OCI-LY7 (cell line): ENCODE measurements at regions not wholly inside any gene's neighbourhood (a gene's known extent, or its start where the extent isn't known, plus 50 kb on each side); places are given as distances from the start of the nearest gene placed in this dataset.

ENCODE experiments used
- BruUV-seq: library from RNA; stranded (reverse); fragments of 400-500 nt; replicated peaks from 2 replicates; lab custom pipeline; 2021; lab: Mats Ljungman, UMichigan
- CTCF ChIA-PET: fragments of 300-600 bp; sonication (Branson Sonifier 250); formaldehyde crosslinking; loops from one replicate; lab custom pipeline; 2022; ENCODE audit warnings: antibody characterized with exemption; ENCODE audit not compliant: unreplicated experiment; lab: Charles Lee
- POLR2A ChIA-PET: fragments of 300-600 bp; sonication (Branson Sonifier 250); formaldehyde crosslinking; loops from one replicate; lab custom pipeline; 2022; ENCODE audit warnings: antibody characterized with exemption; lab: Charles Lee
- DNase-seq: peaks from one replicate; pipeline ENCODE4 v3.0.0-alpha.2; 2015; ENCODE audit warnings: low spot score
- H2AFZ ChIP-seq: fragments of 200-600 bp; sonication (generic), shearing (Covaris generic); 2 replicates; pipeline ENCODE4 v1.6.1; 2014; ENCODE audit warnings: mild to moderate bottlenecking, antibody characterized with exemption, low read length, moderate library complexity
- H3K27ac ChIP-seq: fragments of 200-600 bp; sonication (generic); 2 replicates; pipeline ENCODE4 v1.5.1; 2014; ENCODE audit warnings: mixed run types, low read depth, mild to moderate bottlenecking, moderate library complexity, low read length, inconsistent platforms; ENCODE audit not compliant: poor library complexity, severe bottlenecking
- H3K36me3 ChIP-seq: fragments of 200-600 bp; sonication (generic); 2 replicates; pipeline ENCODE4 v1.6.1; 2014; ENCODE audit warnings: mild to moderate bottlenecking, antibody characterized with exemption, low read length, moderate library complexity, mixed read lengths; ENCODE audit not compliant: insufficient read depth
- H3K4me1 ChIP-seq: fragments of 200-600 bp; sonication (generic); 2 replicates; pipeline ENCODE4 v1.5.1; 2014; ENCODE audit warnings: mild to moderate bottlenecking, low read length; ENCODE audit not compliant: insufficient read depth, poor library complexity, severe bottlenecking
- H3K4me2 ChIP-seq: fragments of 200-600 bp; sonication (generic); 2 replicates; pipeline ENCODE4 v1.6.1; 2014; ENCODE audit warnings: mild to moderate bottlenecking, low read length
- H3K4me3 ChIP-seq: fragments of 200-600 bp; sonication (generic); 2 replicates; pipeline ENCODE4 v1.5.1; 2014; ENCODE audit warnings: mild to moderate bottlenecking, low read depth, low read length; ENCODE audit not compliant: poor library complexity, severe bottlenecking
- H3K79me2 ChIP-seq: fragments of 200-600 bp; sonication (generic); 2 replicates; pipeline ENCODE4 v1.6.1; 2016; ENCODE audit warnings: low read depth, mild to moderate bottlenecking, low read length, moderate library complexity, mixed read lengths; ENCODE audit not compliant: insufficient read depth
- H3K9me2 ChIP-seq: fragments of 200-600 bp; sonication (generic); 2 replicates; pipeline ENCODE4 v1.6.1; 2016; ENCODE audit warnings: mild to moderate bottlenecking, low read length, mixed read lengths; ENCODE audit not compliant: insufficient read depth
- H3K9me3 ChIP-seq: fragments of 200-600 bp; sonication (generic); 2 replicates; pipeline ENCODE4 v1.6.1; 2014; ENCODE audit warnings: mild to moderate bottlenecking, mixed run types, low read length, mixed read lengths
- H4K20me1 ChIP-seq: fragments of 200-600 bp; sonication (generic); 2 replicates; pipeline ENCODE4 v1.6.1; 2014; ENCODE audit warnings: mild to moderate bottlenecking, antibody characterized with exemption, low read length, moderate library complexity, mixed read lengths; ENCODE audit not compliant: insufficient read depth
- CTCF ChIP-seq: fragments of 200-600 bp; sonication (generic); conservative IDR thresholded peaks from 2 replicates; pipeline ENCODE4 v1.5.1; 2014; ENCODE audit warnings: mild to moderate bottlenecking, antibody characterized with exemption, low read length, moderate library complexity, mixed read lengths
- EZH2phosphoT487 ChIP-seq: fragments of 200-600 bp; sonication (generic); IDR thresholded peaks from 2 replicates; pipeline ENCODE4 v1.6.1; 2018; ENCODE audit warnings: low read depth, borderline replicate concordance, mild to moderate bottlenecking, mixed run types, antibody characterized with exemption, low read length, moderate library complexity, mixed read lengths
- intact Hi-C: fragments of 100-400 bp; cut with micrococcal nuclease; formaldehyde crosslinking; loops from one replicate; pipeline ENCODE4 v1.10.0; 2022; ENCODE audit not compliant: unreplicated experiment

GRCh38 chr13:107276936-107277335 is 709.0 kb upstream of the ARGLU1 start:
- intact Hi-C loops = no loop called here
- no peaks in the 10 kb centered on the region for H4K20me1 ChIP-seq
- no peaks in the 10 kb centered on the region for H3K9me3 ChIP-seq
- no peaks in the 10 kb centered on the region for H3K4me1 ChIP-seq
- DNase-seq = no peak
- H3K9me2 ChIP-seq = no peaks in the 10 kb centered on the region
- H3K4me3 ChIP-seq = no peak overlapping the region
- no peaks in the 10 kb centered on the region for H3K79me2 ChIP-seq
- H3K4me2 ChIP-seq = no peak overlapping the region
- ChIA-PET POLR2A (interaction anchor here (0.7 kb wide), 1 partner anchor 1461 kb away, joined by 3 read pairs; no protein-coding TSS in a partner anchor), CTCF (no interaction called here)
- BruUV-seq = no TSS peak
- H3K27ac ChIP-seq = no peak overlapping the region
- H3K36me3 ChIP-seq = no peaks in the 10 kb centered on the region
- H2AFZ ChIP-seq = no peak overlapping the region
- TF ChIP-seq CTCF (no peak), EZH2phosphoT487 (no peak)

GRCh38 chr13:107275945-107276614 is 708.1 kb upstream of the ARGLU1 start:
- Histone ChIP-seq H3K4me2 (no peak overlapping the region), H4K20me1 (no peaks in the 10 kb centered on the region), H2AFZ (no peak overlapping the region), H3K9me2 (no peaks in the 10 kb centered on the region), H3K79me2 (no peaks in the 10 kb centered on the region), H3K4me1 (no peaks in the 10 kb centered on the region), H3K9me3 (no peaks in the 10 kb centered on the region), H3K36me3 (no peaks in the 10 kb centered on the region), H3K4me3 (no peak overlapping the region), H3K27ac (no peak overlapping the region)
- CTCF ChIA-PET = no interaction called here
- intact Hi-C loops = no loop called here
- TF ChIP-seq EZH2phosphoT487 = no peak
- TF ChIP-seq CTCF = no peak
- DNase-seq = no peak
- POLR2A ChIA-PET = no interaction called here
- no TSS peak for BruUV-seq

GRCh38 chr13:107275312-107275711 is 707.4 kb upstream of the ARGLU1 start:
- Histone ChIP-seq H3K4me2 (no peak overlapping the region), H4K20me1 (no peaks in the 10 kb centered on the region), H3K4me1 (no peaks in the 10 kb centered on the region), H2AFZ (no peak overlapping the region), H3K36me3 (no peaks in the 10 kb centered on the region), H3K4me3 (no peak overlapping the region), H3K9me2 (no peaks in the 10 kb centered on the region), H3K9me3 (no peaks in the 10 kb centered on the region), H3K27ac (no peak overlapping the region), H3K79me2 (no peaks in the 10 kb centered on the region)
- no peak for DNase-seq
- BruUV-seq = no TSS peak
- CTCF ChIA-PET = no interaction called here
- no peak for TF ChIP-seq EZH2phosphoT487
- no peak for TF ChIP-seq CTCF
- POLR2A ChIA-PET = no interaction called here
- intact Hi-C loops = no loop called here
